ENCODE measurements at regions not wholly inside any gene's neighbourhood (a gene's known extent, or its start where the extent isn't known, plus 50 kb on each side); places are given as distances from the start of the nearest gene placed in this dataset.

- no peak for TF ChIP-seq ZNF462 (CRISPR knock-in tag; IDR thresholded peaks at IDR 0.05)
- no peak for TF ChIP-seq REST (IDR thresholded peaks at IDR 0.05; ENCODE audit: unreplicated experiment)
- TF ChIP-seq ZNF331 (CRISPR knock-in tag; IDR thresholded peaks at IDR 0.05; ENCODE audit: low read depth) = no peak
- no peak for TF ChIP-seq JUNB (IDR thresholded peaks at IDR 0.05; ENCODE audit: unreplicated experiment)
- TF ChIP-seq ZNF114 (CRISPR knock-in tag; IDR thresholded peaks at IDR 0.05) = no peak
- no peak for TF ChIP-seq ETS1 (IDR thresholded peaks at IDR 0.05)
- TF ChIP-seq EZH2 (IDR thresholded peaks at IDR 0.05; ENCODE audit: low read depth, unreplicated experiment) = no peak
Measured at GRCh38 chr18:5824370-5824984, 70.8 kb downstream of the TMEM200C start (continued).
